ENCODE measurements at regions not wholly inside any gene's neighbourhood (a gene's known extent, or its start where the extent isn't known, plus 50 kb on each side); places are given as distances from the start of the nearest gene placed in this dataset.

DNA sequence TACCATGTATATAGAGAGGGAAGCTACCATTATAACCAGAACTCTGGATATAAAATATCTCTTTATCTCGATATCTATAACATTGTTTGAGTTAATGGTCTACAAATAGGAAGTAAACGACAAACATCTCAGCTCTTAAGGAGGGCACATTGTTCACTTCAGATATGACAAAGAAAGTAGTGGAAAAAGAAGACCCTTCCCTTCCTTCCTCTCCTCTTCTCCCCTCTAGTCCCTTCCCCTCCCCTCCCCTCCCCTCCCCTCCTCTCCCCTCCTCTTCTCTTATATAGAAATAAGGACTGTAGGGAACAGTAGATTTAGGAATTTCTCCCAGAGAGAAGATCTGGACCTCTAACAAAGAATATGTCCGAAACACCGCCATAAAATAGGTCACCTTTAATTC, 1731.9 kb upstream of the CDH9 start:
- POLR2A ChIA-PET: no interaction called here
- DNase-seq (ENCODE audit: low read depth, low spot score): no peak
- H3K27me3 ChIP-seq (ENCODE audit: control insufficient read depth in 2 of 2, insufficient read depth in 2 of 2, low read length in 2 of 2): no peaks in the 10 kb centered on the region
- dilution Hi-C loops (cut with MboI; ENCODE audit: extremely low pct_ligation_motif_present, low sequenced_read_pairs): no loop called here
- no peak for FAIRE-seq
- H3K27ac ChIP-seq (ENCODE audit: insufficient read depth, low read depth, low read length): no peak overlapping the region
- TF ChIP-seq, protein P1, sequence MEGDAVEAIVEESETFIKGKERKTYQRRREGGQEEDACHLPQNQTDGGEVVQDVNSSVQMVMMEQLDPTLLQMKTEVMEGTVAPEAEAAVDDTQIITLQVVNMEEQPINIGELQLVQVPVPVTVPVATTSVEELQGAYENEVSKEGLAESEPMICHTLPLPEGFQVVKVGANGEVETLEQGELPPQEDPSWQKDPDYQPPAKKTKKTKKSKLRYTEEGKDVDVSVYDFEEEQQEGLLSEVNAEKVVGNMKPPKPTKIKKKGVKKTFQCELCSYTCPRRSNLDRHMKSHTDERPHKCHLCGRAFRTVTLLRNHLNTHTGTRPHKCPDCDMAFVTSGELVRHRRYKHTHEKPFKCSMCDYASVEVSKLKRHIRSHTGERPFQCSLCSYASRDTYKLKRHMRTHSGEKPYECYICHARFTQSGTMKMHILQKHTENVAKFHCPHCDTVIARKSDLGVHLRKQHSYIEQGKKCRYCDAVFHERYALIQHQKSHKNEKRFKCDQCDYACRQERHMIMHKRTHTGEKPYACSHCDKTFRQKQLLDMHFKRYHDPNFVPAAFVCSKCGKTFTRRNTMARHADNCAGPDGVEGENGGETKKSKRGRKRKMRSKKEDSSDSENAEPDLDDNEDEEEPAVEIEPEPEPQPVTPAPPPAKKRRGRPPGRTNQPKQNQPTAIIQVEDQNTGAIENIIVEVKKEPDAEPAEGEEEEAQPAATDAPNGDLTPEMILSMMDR (IDR thresholded peaks at IDR 0.05; ENCODE audit: extremely low read depth in 1 of 2, insufficient read depth in 1 of 2, low read depth in 1 of 2, low read length in 2 of 2): no peak
- TF ChIP-seq MAX (IDR thresholded peaks at IDR 0.05; ENCODE audit: insufficient read depth, insufficient read length): no peak
- TF ChIP-seq EZH2 (IDR thresholded peaks at IDR 0.05; ENCODE audit: borderline replicate concordance, low read depth, low read length, severe bottlenecking): no peak
- no peak for TF ChIP-seq JUN (IDR thresholded peaks at IDR 0.05; ENCODE audit: borderline replicate concordance, insufficient read depth, insufficient read length, low read depth)
- TF ChIP-seq GATA2 (IDR thresholded peaks at IDR 0.05; ENCODE audit: insufficient read depth, insufficient read length, low read depth, low read length): no peak
- no peak for TF ChIP-seq FOS (IDR thresholded peaks at IDR 0.05; ENCODE audit: borderline replicate concordance, insufficient read depth, low read length)
- no peak for TF ChIP-seq MYC (IDR thresholded peaks at IDR 0.05; ENCODE audit: low read depth, low read length)
- TF ChIP-seq POLR2A (IDR thresholded peaks at IDR 0.05; ENCODE audit: low read depth, low read length): no peak
- no peak for TF ChIP-seq POLR2AphosphoS5 (IDR thresholded peaks at IDR 0.05; ENCODE audit: insufficient read depth, low read depth, low read length)
- no peak overlapping the region for H3K4me2 ChIP-seq (ENCODE audit: insufficient read depth, low read length)
- H3K4me1 ChIP-seq (ENCODE audit: control insufficient read depth, extremely low read depth, insufficient read depth, low read length): no peaks in the 10 kb centered on the region
- CTCF ChIA-PET: no interaction called here
- H3K36me3 ChIP-seq (ENCODE audit: control insufficient read depth in 2 of 2, extremely low read depth in 1 of 2, insufficient read depth in 2 of 2, low read length in 2 of 2): no peaks in the 10 kb centered on the region
- H3K9me3 ChIP-seq (replicated peaks; ENCODE audit: control insufficient read depth, insufficient read depth, low read length): no peaks in the 10 kb centered on the region
- H3K79me2 ChIP-seq (ENCODE audit: control insufficient read depth, insufficient read depth, low read length): no peaks in the 10 kb centered on the region
- no peak overlapping the region for H3K4me3 ChIP-seq (replicated peaks in 1 of 3; ENCODE audit: insufficient read depth in 1 of 3, low read depth in 1 of 3, low read length in 3 of 3)
- H2AFZ ChIP-seq (ENCODE audit: low read depth, low read length): no peak overlapping the region
- H4K20me1 ChIP-seq (replicated peaks; ENCODE audit: control insufficient read depth, extremely low read depth, insufficient read depth, low read length): no peaks in the 10 kb centered on the region
- BruUV-seq (replicated peaks): no TSS peak
- intact Hi-C loops (cut with micrococcal nuclease): no loop called here
- H3K9ac ChIP-seq (replicated peaks; ENCODE audit: extremely low read depth, insufficient read depth, low read length): no peak overlapping the region
- no peaks in the 10 kb centered on the region for H3K9me1 ChIP-seq (replicated peaks; ENCODE audit: control insufficient read depth, extremely low read depth, insufficient read depth, low read length)

Measured in endothelial cell of umbilical vein (primary cell).